Parathyroid adenoma (tissue), 2 donors: ENCODE measurements at regions not wholly inside any gene's neighbourhood (a gene's known extent, or its start where the extent isn't known, plus 50 kb on each side); places are given as distances from the start of the nearest gene placed in this dataset.

Source experiments
- H2AFZ ChIP-seq: fragments of 300-600 bp; sonication (generic); one replicate; pipeline ENCODE4 v1.7.0; 2017; ENCODE audit warnings: antibody characterized with exemption, mild to moderate bottlenecking
- H3K27ac ChIP-seq: fragments of 300-600 bp; sonication (generic); one replicate; pipeline ENCODE4 v1.7.0; 2017
- H3K27me3 ChIP-seq: fragments of 300-600 bp; sonication (generic); one replicate; pipeline ENCODE4 v1.7.0; 2017; ENCODE audit warnings: low read length; ENCODE audit not compliant: control insufficient read depth, insufficient read depth
- H3K36me3 ChIP-seq: fragments of 300-600 bp; sonication (generic); one replicate; pipeline ENCODE4 v1.7.0; 2017; ENCODE audit warnings: low read length; ENCODE audit not compliant: control insufficient read depth, insufficient read depth
- H3K4me1 ChIP-seq: fragments of 300-600 bp; sonication (generic); one replicate; pipeline ENCODE4 v1.7.0; 2017; ENCODE audit warnings: control low read depth
- H3K4me2 ChIP-seq: fragments of 300-600 bp; sonication (generic); one replicate; pipeline ENCODE4 v1.7.0; 2017; ENCODE audit warnings: low read length
- H3K4me3 ChIP-seq: fragments of 300-600 bp; sonication (generic); one replicate; pipeline ENCODE4 v1.7.0; 2017; ENCODE audit warnings: low read depth, low read length
- H3K79me2 ChIP-seq: fragments of 300-600 bp; sonication (generic); one replicate; pipeline ENCODE4 v1.7.0; 2017; ENCODE audit warnings: control low read depth
- H3K9ac ChIP-seq: fragments of 300-600 bp; sonication (generic); one replicate; pipeline ENCODE4 v1.7.0; 2017; ENCODE audit warnings: mild to moderate bottlenecking
- H3K9me3 ChIP-seq: fragments of 300-600 bp; sonication (generic); one replicate; pipeline ENCODE4 v1.7.0; 2017; ENCODE audit warnings: low read length; ENCODE audit not compliant: control insufficient read depth
- TF ChIP-seq, protein P1 (sequence below): fragments of 300-600 bp; sonication (generic); IDR thresholded peaks from one replicate; pipeline ENCODE4 v1.7.0; 2017; ENCODE audit warnings: antibody characterized with exemption, mild to moderate bottlenecking
- donor health status: primary hyperparathyroidism.

DNA sequence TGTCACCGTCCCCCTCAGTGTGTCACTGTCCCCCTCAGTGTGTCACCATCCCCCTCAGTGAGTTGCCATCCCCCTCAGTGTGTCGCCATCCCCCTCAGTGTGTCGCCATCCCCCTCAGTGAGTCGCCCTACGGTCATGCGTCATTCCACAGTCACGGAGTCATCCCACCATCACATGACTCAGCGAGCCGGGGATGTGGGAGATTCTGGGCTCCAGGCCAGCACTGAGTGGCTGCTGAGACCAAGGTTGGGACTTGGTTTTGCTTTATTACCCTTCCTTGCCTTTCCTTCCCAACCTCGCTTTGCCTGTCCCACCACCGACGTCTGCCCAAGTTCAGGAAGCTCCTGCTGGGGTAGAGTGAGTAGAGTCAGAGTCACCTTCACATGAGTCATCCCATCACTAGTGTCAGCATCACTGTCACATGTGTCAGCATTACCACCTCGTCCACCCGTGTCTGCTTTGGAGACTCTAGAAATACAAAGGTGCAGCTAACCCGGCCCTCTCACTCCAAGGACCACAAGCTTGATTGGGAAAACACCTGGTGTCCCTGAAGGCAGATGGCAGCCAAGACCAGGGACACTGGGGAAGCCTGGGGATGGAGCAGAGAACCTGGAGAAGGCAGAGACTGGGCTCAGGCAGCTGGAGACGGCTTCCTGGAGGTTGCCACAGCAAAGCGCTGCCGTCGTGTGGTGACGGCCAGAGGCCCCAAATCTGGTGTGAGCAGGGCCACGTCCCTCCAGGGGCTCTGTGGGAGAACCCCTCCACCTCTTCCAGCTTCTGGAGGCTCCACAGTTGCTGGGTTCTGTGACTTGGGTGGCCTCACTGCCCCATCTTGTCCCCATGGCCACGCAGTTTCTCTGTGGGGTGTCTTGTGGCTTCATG is 485.2 kb upstream of the SALL3 start:
- no peaks in the 10 kb centered on the region for H3K79me2 ChIP-seq
- H3K27me3 ChIP-seq: no peaks in the 10 kb centered on the region
- H3K9ac ChIP-seq: no peak overlapping the region
- H3K36me3 ChIP-seq: no peaks in the 10 kb centered on the region
- TF ChIP-seq, protein P1, sequence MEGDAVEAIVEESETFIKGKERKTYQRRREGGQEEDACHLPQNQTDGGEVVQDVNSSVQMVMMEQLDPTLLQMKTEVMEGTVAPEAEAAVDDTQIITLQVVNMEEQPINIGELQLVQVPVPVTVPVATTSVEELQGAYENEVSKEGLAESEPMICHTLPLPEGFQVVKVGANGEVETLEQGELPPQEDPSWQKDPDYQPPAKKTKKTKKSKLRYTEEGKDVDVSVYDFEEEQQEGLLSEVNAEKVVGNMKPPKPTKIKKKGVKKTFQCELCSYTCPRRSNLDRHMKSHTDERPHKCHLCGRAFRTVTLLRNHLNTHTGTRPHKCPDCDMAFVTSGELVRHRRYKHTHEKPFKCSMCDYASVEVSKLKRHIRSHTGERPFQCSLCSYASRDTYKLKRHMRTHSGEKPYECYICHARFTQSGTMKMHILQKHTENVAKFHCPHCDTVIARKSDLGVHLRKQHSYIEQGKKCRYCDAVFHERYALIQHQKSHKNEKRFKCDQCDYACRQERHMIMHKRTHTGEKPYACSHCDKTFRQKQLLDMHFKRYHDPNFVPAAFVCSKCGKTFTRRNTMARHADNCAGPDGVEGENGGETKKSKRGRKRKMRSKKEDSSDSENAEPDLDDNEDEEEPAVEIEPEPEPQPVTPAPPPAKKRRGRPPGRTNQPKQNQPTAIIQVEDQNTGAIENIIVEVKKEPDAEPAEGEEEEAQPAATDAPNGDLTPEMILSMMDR: no peak
- no peak overlapping the region for H3K4me2 ChIP-seq
- H3K9me3 ChIP-seq: no peaks in the 10 kb centered on the region
- no peak overlapping the region for H3K4me3 ChIP-seq
- H3K4me1 ChIP-seq: no peaks in the 10 kb centered on the region
- H3K27ac ChIP-seq: no peak overlapping the region
- H2AFZ ChIP-seq: no peak overlapping the region

DNA sequence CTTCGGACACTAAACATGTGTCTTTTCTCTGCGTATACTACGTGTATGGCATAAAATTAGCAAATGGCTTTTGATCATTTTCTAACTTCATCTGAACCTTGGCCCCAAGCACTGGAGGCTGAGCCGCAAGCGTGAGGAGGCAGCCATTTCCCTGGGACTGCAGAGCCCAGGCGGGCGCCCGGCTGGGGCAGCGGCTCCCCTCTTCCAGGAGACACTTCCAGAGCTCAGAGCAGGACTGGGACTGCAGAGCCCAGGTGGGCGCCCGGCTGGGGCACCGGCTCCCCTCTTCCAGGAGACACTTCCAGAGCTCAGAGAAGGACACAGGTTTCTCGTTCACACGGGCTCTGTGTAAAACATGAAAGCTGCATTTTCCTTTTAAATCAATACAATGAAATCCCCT is 484.1 kb upstream of the SALL3 start:
- Histone ChIP-seq H3K27ac (no peak overlapping the region), H3K4me3 (no peak overlapping the region), H3K9ac (no peak overlapping the region), H3K4me2 (no peak overlapping the region), H3K36me3 (no peaks in the 10 kb centered on the region), H3K4me1 (no peaks in the 10 kb centered on the region), H3K9me3 (no peaks in the 10 kb centered on the region), H3K79me2 (no peaks in the 10 kb centered on the region), H3K27me3 (no peaks in the 10 kb centered on the region), H2AFZ (no peak overlapping the region)
- TF ChIP-seq, protein P1: no peak

DNA sequence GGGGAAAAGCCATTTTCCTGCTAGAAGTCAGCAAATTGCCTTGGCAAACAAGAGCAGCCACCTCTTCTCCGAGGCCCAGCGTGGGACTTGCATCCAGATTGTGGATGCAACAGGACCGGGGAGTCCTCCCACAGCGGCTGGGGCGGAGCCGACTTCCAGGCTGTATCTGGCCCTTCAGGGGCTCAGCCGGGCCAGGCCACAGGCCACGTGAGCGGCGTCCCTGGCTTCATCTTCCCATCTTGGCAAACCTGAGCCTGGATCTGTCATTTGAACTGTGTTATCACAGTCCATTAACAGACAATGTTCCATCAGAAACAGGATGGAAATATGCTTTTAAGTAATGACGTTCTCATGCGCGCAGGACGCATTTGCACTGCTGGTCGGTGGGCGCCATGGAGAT is 483.5 kb upstream of the SALL3 start:
- Histone ChIP-seq H3K36me3 (no peaks in the 10 kb centered on the region), H3K9me3 (no peaks in the 10 kb centered on the region), H3K4me3 (no peak overlapping the region), H3K9ac (no peak overlapping the region), H3K4me1 (no peaks in the 10 kb centered on the region), H3K4me2 (no peak overlapping the region), H3K79me2 (no peaks in the 10 kb centered on the region), H3K27ac (no peak overlapping the region), H3K27me3 (no peaks in the 10 kb centered on the region), H2AFZ (no peak overlapping the region)
- TF ChIP-seq, protein P1: no peak

DNA sequence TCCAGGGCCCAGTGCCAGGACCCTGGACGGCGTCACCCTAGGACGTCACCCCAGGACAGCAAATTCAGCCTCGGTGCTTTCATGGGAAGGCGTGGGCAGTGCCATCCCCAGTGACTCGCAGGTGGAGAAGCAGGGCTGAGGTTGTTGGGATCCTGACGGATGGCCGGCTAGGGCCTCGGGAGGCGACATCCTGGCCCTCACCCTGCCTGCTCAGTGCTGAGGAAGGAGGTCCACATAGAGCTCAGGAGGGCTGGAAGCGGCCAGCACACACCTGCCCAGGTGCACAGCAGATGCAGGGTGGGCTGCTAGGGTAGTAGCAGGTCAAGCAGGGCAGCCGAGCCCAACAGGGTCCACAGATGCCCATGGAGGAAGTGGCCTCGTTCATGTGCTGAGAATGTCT is 482.0 kb upstream of the SALL3 start:
- Histone ChIP-seq H3K4me1 (no peaks in the 10 kb centered on the region), H3K27ac (no peak overlapping the region), H3K9ac (no peak overlapping the region), H3K27me3 (no peaks in the 10 kb centered on the region), H3K4me2 (no peak overlapping the region), H2AFZ (no peak overlapping the region), H3K4me3 (no peak overlapping the region), H3K36me3 (no peaks in the 10 kb centered on the region), H3K79me2 (no peaks in the 10 kb centered on the region), H3K9me3 (no peaks in the 10 kb centered on the region)
- TF ChIP-seq, protein P1: no peak

DNA sequence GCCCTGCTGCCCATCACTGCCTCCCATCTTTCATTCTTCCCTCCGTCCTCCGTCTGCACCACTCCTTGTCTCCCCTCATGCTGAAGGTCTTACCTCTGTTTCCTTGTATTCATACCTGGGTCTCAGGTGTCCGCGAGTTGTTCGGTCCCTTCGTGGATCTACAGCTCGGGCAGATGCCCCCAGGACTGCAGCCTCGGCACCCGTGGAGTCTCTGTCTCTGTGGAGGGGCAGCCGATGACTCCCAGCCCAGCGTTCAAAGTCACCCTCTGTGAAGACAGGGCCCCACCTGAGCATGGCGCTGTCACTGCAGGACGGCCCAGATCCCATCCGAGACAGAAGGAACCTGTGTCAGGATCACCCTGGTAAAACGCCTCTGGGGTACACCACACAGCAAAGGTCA is 480.0 kb upstream of the SALL3 start:
- Histone ChIP-seq H3K9me3 (no peaks in the 10 kb centered on the region), H3K4me3 (no peak overlapping the region), H3K27me3 (no peaks in the 10 kb centered on the region), H3K4me2 (no peak overlapping the region), H3K36me3 (no peaks in the 10 kb centered on the region), H2AFZ (no peak overlapping the region), H3K4me1 (no peaks in the 10 kb centered on the region), H3K9ac (no peak overlapping the region), H3K27ac (no peak overlapping the region), H3K79me2 (no peaks in the 10 kb centered on the region)
- TF ChIP-seq, protein P1: no peak
